ENCODE measurements at regions not wholly inside any gene's neighbourhood (a gene's known extent, or its start where the extent isn't known, plus 50 kb on each side); places are given as distances from the start of the nearest gene placed in this dataset.

DNA sequence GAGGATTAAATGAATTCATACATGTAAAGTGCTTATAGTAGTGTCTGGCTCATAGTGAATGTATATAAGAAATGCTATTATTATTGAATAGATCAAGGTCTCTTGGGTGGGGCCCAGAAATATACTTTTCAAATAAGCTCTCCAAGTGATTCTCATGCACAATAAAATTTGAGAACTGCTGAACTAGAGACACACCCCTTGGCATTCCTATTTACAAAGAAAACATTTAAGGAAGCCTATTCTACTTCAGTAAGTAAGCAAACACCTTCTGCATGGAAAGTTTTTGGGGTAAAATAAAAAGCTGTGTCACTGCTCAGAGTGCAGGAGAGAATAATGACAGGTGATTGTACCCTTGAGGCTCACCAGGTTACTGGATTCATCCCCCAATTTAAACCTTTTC, 75.2 kb downstream of the EOMES start:
- no peak for DNase-seq
- POLR2A ChIA-PET, result no interaction called here
- Histone ChIP-seq H3K9me3 (no peaks in the 10 kb centered on the region), H3K4me1 (peaks cover 12% of the 10 kb centered on the region), H3K4me3 (ENCODE audit: low read depth, low read length) (no peak overlapping the region), H3K27me3 (replicated peaks; ENCODE audit: control insufficient read depth, insufficient read depth, low read length) (no peaks in the 10 kb centered on the region), H3K36me3 (ENCODE audit: control insufficient read depth, insufficient read depth, low read length) (no peaks in the 10 kb centered on the region)
- Mint-ChIP-seq H3K4me1 (ENCODE audit: low read depth, unreplicated experiment) (no peaks in the 10 kb centered on the region), H3K36me3 (ENCODE audit: insufficient read depth, unreplicated experiment) (no peaks in the 10 kb centered on the region), H3K27me3 (ENCODE audit: insufficient read depth, unreplicated experiment) (no peaks in the 10 kb centered on the region), H3K27ac (ENCODE audit: unreplicated experiment) (no peak overlapping the region), H3K9me3 (ENCODE audit: unreplicated experiment) (no peaks in the 10 kb centered on the region), H3K4me3 (ENCODE audit: unreplicated experiment) (no peak overlapping the region)
- CTCF ChIA-PET, result no interaction called here
- TF ChIP-seq, protein P1, sequence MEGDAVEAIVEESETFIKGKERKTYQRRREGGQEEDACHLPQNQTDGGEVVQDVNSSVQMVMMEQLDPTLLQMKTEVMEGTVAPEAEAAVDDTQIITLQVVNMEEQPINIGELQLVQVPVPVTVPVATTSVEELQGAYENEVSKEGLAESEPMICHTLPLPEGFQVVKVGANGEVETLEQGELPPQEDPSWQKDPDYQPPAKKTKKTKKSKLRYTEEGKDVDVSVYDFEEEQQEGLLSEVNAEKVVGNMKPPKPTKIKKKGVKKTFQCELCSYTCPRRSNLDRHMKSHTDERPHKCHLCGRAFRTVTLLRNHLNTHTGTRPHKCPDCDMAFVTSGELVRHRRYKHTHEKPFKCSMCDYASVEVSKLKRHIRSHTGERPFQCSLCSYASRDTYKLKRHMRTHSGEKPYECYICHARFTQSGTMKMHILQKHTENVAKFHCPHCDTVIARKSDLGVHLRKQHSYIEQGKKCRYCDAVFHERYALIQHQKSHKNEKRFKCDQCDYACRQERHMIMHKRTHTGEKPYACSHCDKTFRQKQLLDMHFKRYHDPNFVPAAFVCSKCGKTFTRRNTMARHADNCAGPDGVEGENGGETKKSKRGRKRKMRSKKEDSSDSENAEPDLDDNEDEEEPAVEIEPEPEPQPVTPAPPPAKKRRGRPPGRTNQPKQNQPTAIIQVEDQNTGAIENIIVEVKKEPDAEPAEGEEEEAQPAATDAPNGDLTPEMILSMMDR (IDR thresholded peaks at IDR 0.05; ENCODE audit: insufficient read depth in 1 of 2, low read depth in 1 of 2, low read length in 1 of 2, severe bottlenecking in 1 of 2, unreplicated experiment in 1 of 2), result no peak
- intact Hi-C loops (cut with micrococcal nuclease; ENCODE audit: unreplicated experiment), result no loop called here
- no TSS peak for BruUV-seq (replicated peaks)

DNA sequence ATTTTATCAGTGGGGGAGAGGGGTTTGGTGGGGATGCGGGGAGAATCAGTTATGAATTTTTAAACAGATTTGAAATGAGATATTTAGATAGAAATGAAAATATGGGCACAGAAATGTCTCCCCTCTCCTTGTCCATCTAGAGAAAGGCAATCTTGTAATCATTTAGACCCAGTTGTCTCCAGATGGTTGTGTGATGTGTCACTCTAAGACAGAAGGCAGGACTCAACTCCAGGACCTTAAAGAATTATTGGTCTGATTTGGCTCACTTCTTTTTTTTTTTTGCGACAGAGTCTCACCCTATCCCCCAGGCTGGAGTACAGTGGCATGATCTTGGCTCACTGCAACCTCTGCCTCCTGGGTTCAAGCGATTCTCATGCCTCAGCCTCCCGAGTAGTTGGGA, 77.2 kb downstream of the EOMES start:
- Mint-ChIP-seq H3K27me3 (ENCODE audit: insufficient read depth, unreplicated experiment) (no peaks in the 10 kb centered on the region), H3K4me1 (ENCODE audit: low read depth, unreplicated experiment) (no peaks in the 10 kb centered on the region), H3K27ac (ENCODE audit: unreplicated experiment) (no peak overlapping the region), H3K9me3 (ENCODE audit: unreplicated experiment) (no peaks in the 10 kb centered on the region), H3K4me3 (ENCODE audit: unreplicated experiment) (no peak overlapping the region), H3K36me3 (ENCODE audit: insufficient read depth, unreplicated experiment) (no peaks in the 10 kb centered on the region)
- intact Hi-C loops (cut with micrococcal nuclease; ENCODE audit: unreplicated experiment), result no loop called here
- Histone ChIP-seq H3K9me3 (no peaks in the 10 kb centered on the region), H3K4me3 (ENCODE audit: low read depth, low read length) (no peak overlapping the region), H3K4me1 (peaks cover 14% of the 10 kb centered on the region), H3K27me3 (replicated peaks; ENCODE audit: control insufficient read depth, insufficient read depth, low read length) (no peaks in the 10 kb centered on the region), H3K36me3 (ENCODE audit: control insufficient read depth, insufficient read depth, low read length) (no peaks in the 10 kb centered on the region)
- ChIA-PET POLR2A (no interaction called here), CTCF (no interaction called here)
- TF ChIP-seq, protein P1 (IDR thresholded peaks at IDR 0.05; ENCODE audit: insufficient read depth in 1 of 2, low read depth in 1 of 2, low read length in 1 of 2, severe bottlenecking in 1 of 2, unreplicated experiment in 1 of 2), result no peak
- BruUV-seq (replicated peaks), result no TSS peak
- DNase-seq, result no peak

DNA sequence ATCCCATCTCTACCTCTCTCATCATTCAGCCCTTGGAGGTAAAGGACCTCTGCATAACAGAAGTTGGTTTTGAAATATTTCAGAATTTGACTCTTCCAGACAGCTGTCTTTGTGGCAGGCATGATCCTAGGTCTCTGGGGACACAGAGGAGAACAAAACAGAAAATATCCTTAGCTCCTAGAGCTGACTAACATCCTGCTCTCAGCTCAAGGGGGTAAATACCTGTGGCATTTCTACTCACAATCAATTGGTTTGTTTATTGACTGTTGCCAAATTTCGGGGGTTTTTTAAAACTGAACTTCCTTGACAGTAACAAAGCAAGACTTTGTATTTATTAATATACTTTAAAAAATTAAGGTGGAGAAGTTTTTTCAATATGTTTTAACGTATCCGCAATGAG, 78.8 kb downstream of the EOMES start:
- no peak overlapping the region for H3K27ac Mint-ChIP-seq (ENCODE audit: unreplicated experiment)
- no peak for DNase-seq
- H3K9me3 Mint-ChIP-seq (ENCODE audit: unreplicated experiment), result no peaks in the 10 kb centered on the region
- POLR2A ChIA-PET, result no interaction called here
- H3K4me3 Mint-ChIP-seq (ENCODE audit: unreplicated experiment), result no peak overlapping the region
- TF ChIP-seq, protein P1 (IDR thresholded peaks at IDR 0.05; ENCODE audit: insufficient read depth in 1 of 2, low read depth in 1 of 2, low read length in 1 of 2, severe bottlenecking in 1 of 2, unreplicated experiment in 1 of 2), result no peak
- Histone ChIP-seq H3K36me3 (ENCODE audit: control insufficient read depth, insufficient read depth, low read length) (no peaks in the 10 kb centered on the region), H3K4me3 (ENCODE audit: low read depth, low read length) (no peak overlapping the region), H3K4me1 (peaks cover 17% of the 10 kb centered on the region), H3K27me3 (replicated peaks; ENCODE audit: control insufficient read depth, insufficient read depth, low read length) (no peaks in the 10 kb centered on the region), H3K9me3 (no peaks in the 10 kb centered on the region)
- CTCF ChIA-PET, result no interaction called here
- no peaks in the 10 kb centered on the region for H3K4me1 Mint-ChIP-seq (ENCODE audit: low read depth, unreplicated experiment)
- no peaks in the 10 kb centered on the region for H3K27me3 Mint-ChIP-seq (ENCODE audit: insufficient read depth, unreplicated experiment)
- H3K36me3 Mint-ChIP-seq (ENCODE audit: insufficient read depth, unreplicated experiment), result no peaks in the 10 kb centered on the region
- no TSS peak for BruUV-seq (replicated peaks)
- intact Hi-C loops (cut with micrococcal nuclease; ENCODE audit: unreplicated experiment), result loop anchor here (1.0 kb wide), 1 partner anchor 38 kb away; no protein-coding TSS in a partner anchor

Measured in Caco-2 (cell line).